HCT116 (cell line): ENCODE measurements at regions not wholly inside any gene's neighbourhood (a gene's known extent, or its start where the extent isn't known, plus 50 kb on each side); places are given as distances from the start of the nearest gene placed in this dataset.

Experiments used
- CTCF ChIP-seq, 3 experiments: fragments of 200-600 bp in 1 of 3; sonication (generic) in 1 of 3; IDR thresholded peaks in 2 of 3; conservative IDR thresholded peaks in 1 of 3; 2 replicates each; pipeline ENCODE4 v1.5.1; 2012 to 2017; ENCODE audit warnings: low read depth in 2 of 3, low read length in 2 of 3, antibody characterized with exemption in 1 of 3, borderline replicate concordance in 1 of 3, control low read depth in 1 of 3, mild to moderate bottlenecking in 1 of 3, mixed read lengths in 1 of 3, mixed run types in 1 of 3, moderate library complexity in 1 of 3; ENCODE audit not compliant: insufficient read depth in 1 of 3
- EZH2 ChIP-seq: fragments of 200-600 bp; sonication (generic); IDR thresholded peaks from 2 replicates; pipeline ENCODE4 v1.6.1; 2017; ENCODE audit warnings: antibody characterized with exemption, mixed run types
- EZH2phosphoT487 ChIP-seq: fragments of 200-600 bp; IDR thresholded peaks from 2 replicates; pipeline ENCODE4 v1.6.1; 2018; ENCODE audit warnings: antibody characterized with exemption, borderline replicate concordance
- POLR2A ChIP-seq: IDR thresholded peaks from 2 replicates; pipeline ENCODE4 v1.7.0; 2011; ENCODE audit warnings: borderline replicate concordance; ENCODE audit not compliant: insufficient read depth, insufficient read length; ENCODE audit errors: extremely low read depth
- SIN3A ChIP-seq: IDR thresholded peaks from 2 replicates; pipeline ENCODE4 v1.6.1; 2012; ENCODE audit warnings: low read depth
- TCF7L2 ChIP-seq: IDR thresholded peaks from 2 replicates; pipeline ENCODE4 v1.7.0; 2011; ENCODE audit warnings: borderline replicate concordance, inconsistent platforms; ENCODE audit not compliant: insufficient read depth, insufficient read length; ENCODE audit errors: extremely low read depth
- ZBTB33 ChIP-seq: IDR thresholded peaks from 2 replicates; pipeline ENCODE4 v1.6.1; 2011; ENCODE audit warnings: mild to moderate bottlenecking, low read length, moderate library complexity; ENCODE audit not compliant: insufficient replicate concordance; ENCODE audit errors: extremely low read depth

GRCh38 chr21:35396655-35397054, 347.6 kb upstream of the RUNX1 start:
- no peak for TF ChIP-seq CTCF (IDR thresholded peaks at IDR 0.05 in 2 of 3, conservative IDR thresholded peaks at IDR 0.05 in 1 of 3; ENCODE audit: borderline replicate concordance in 1 of 3, insufficient read depth in 1 of 3, low read depth in 2 of 3, low read length in 2 of 3)
- no peak for TF ChIP-seq ZBTB33
- TF ChIP-seq TCF7L2 = no peak
- TF ChIP-seq EZH2 = no peak
- TF ChIP-seq POLR2A = no peak
- no peak for TF ChIP-seq SIN3A
- TF ChIP-seq EZH2phosphoT487 = no peak
